ENCODE measurements at regions not wholly inside any gene's neighbourhood (a gene's known extent, or its start where the extent isn't known, plus 50 kb on each side); places are given as distances from the start of the nearest gene placed in this dataset.

- no peak for TF ChIP-seq ZNF423 (CRISPR knock-in tag; IDR thresholded peaks at IDR 0.05)
These were observed 534.5 kb upstream of the SEMA6D start (continued) for GRCh38 chr15:47182818-47183217.

- ATAC-seq (peak; percentile 79), DNase-seq (ENCODE audit: low spot score) (peak; percentile 65)
- ChIA-PET CTCF (interaction anchor here (1.0 to 1.4 kb wide), 3 partner anchors 10 to 190 kb away, joined by 4 to 8 read pairs (median 4); no protein-coding TSS in a partner anchor), POLR2A (no interaction called here)
- peak overlapping the region; percentile 84 for H3K4me3 Mint-ChIP-seq
- H3K27ac Mint-ChIP-seq: no peak overlapping the region
- peaks cover 39% of the 10 kb centered on the region for H3K4me1 Mint-ChIP-seq
- H3K9me3 Mint-ChIP-seq: no peaks in the 10 kb centered on the region
- no peaks in the 10 kb centered on the region for H3K36me3 Mint-ChIP-seq
- H3K27me3 Mint-ChIP-seq (ENCODE audit: low read depth): peaks cover 83% of the 10 kb centered on the region
- no peak for TF ChIP-seq IRF2 (CRISPR knock-in tag; IDR thresholded peaks at IDR 0.05; ENCODE audit: borderline replicate concordance, low read depth)
- no peak for TF ChIP-seq ZNF512 (CRISPR knock-in tag; IDR thresholded peaks at IDR 0.05; ENCODE audit: borderline replicate concordance)
- 0 out of 2 replicates have a peak, but pooled peaks have one; percentile 18 for TF ChIP-seq SP1 (CRISPR knock-in tag; conservative IDR thresholded peaks at IDR 0.05)
- peak; percentile 39 for TF ChIP-seq USF2 (CRISPR knock-in tag; IDR thresholded peaks at IDR 0.05)
- TF ChIP-seq IRF1 (CRISPR knock-in tag; IDR thresholded peaks at IDR 0.05): no peak
- TF ChIP-seq ZBTB43 (CRISPR knock-in tag; IDR thresholded peaks at IDR 0.05): peak; percentile 83
- no peak for TF ChIP-seq HMGA2 (CRISPR knock-in tag; IDR thresholded peaks at IDR 0.05)
- TF ChIP-seq HMGXB4 (CRISPR knock-in tag; IDR thresholded peaks at IDR 0.05): peak; percentile 54; the same call in 1 of the 2 replicates
- TF ChIP-seq NFE2L1 (CRISPR knock-in tag; IDR thresholded peaks at IDR 0.05): 0 out of 2 replicates have a peak, but pooled peaks have one; percentile 23
- peak; percentile 16; the same call in 1 of the 2 replicates for TF ChIP-seq FOXP1 (CRISPR knock-in tag; IDR thresholded peaks at IDR 0.05; ENCODE audit: borderline replicate concordance)
- peak; percentile 40; the same call in 1 of the 2 replicates for TF ChIP-seq FOXP4 (CRISPR knock-in tag; IDR thresholded peaks at IDR 0.05)
- no peak for TF ChIP-seq ZNF671 (CRISPR knock-in tag; IDR thresholded peaks at IDR 0.05)
- no peak for TF ChIP-seq E2F1 (CRISPR knock-in tag; IDR thresholded peaks at IDR 0.05)
- TF ChIP-seq ZNF121 (CRISPR knock-in tag; IDR thresholded peaks at IDR 0.05): peak; percentile 83
- TF ChIP-seq AR (CRISPR knock-in tag; IDR thresholded peaks at IDR 0.05): no peak
- peak; percentile 76; the same call in 1 of the 2 replicates for TF ChIP-seq MAX (CRISPR knock-in tag; IDR thresholded peaks at IDR 0.05)
- no peak for TF ChIP-seq NFYB (CRISPR knock-in tag; conservative IDR thresholded peaks at IDR 0.05; ENCODE audit: low read depth)
These were observed 533.0 kb upstream of the SEMA6D start for GRCh38 chr15:47184003-47184907.

Measured in WTC11 (cell line).